ENCODE measurements at regions not wholly inside any gene's neighbourhood (a gene's known extent, or its start where the extent isn't known, plus 50 kb on each side); places are given as distances from the start of the nearest gene placed in this dataset.

DNA sequence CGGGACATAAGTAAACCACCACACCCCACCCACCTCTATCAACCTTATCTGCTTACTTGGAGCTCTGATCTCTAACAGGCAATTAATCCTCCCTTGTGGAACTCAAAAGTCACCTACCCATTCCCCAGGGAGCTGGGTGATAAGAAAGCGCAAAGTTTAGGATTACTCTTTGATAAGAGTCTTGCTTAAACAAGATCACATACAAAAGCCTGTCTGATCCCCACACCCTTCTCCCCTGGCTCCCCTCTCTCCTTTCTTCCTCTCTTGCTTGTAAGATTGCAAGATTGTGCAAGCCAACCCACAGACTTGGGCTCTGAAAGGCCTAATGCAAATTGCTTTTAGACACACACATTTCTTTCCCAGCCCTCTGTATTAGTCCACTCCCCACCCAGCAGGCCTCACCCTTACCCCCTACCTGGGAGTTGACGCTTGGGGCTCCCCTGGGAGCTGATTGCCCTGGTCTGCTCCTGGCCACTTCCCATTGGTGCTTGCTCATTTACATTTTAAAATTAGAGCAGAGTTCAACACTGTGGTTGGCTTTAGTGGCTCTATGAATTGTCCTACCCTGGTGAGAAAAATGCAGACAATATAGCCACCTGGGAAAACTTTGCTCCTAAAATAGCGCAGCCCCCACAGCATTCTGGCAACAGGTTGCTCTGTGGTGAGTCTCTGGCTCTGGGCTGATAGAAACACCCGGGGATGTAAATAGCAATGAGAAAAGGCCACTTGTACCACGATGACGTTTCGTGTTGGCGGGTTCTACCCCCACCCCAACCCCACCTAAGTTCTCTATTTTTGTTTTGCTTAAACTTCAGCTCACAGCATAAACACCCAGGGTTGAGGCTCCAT lies 58.9 kb upstream of the EPCAM start:
- no peak for DNase-seq (ENCODE audit: low read depth, low spot score)
- Histone ChIP-seq H3K36me3 (ENCODE audit: control insufficient read depth, insufficient read depth, low read length) (no peaks in the 10 kb centered on the region), H3K4me3 (ENCODE audit: low read depth in 2 of 2, low read length in 2 of 2) (no peak overlapping the region), H3K4me1 (ENCODE audit: control insufficient read depth, insufficient read depth, low read length) (peaks cover 2% of the 10 kb centered on the region; the same call in 1 of the 2 replicates), H3K9me3 (ENCODE audit: control insufficient read depth, insufficient read depth, low read depth, low read length) (no peaks in the 10 kb centered on the region), H3K27ac (ENCODE audit: low read length) (no peak overlapping the region), H3K27me3 (ENCODE audit: control insufficient read depth, insufficient read depth, low read length) (no peaks in the 10 kb centered on the region)
- ChIA-PET POLR2A (no interaction called here), CTCF (no interaction called here)
- intact Hi-C loops (cut with micrococcal nuclease; ENCODE audit: unreplicated experiment): no loop called here
- in situ Hi-C loops (cut with HindIII; ENCODE audit: low pct_unique_long_range_greater_than_20kb, low sequenced_read_pairs): no loop called here
- TF ChIP-seq, protein P1, sequence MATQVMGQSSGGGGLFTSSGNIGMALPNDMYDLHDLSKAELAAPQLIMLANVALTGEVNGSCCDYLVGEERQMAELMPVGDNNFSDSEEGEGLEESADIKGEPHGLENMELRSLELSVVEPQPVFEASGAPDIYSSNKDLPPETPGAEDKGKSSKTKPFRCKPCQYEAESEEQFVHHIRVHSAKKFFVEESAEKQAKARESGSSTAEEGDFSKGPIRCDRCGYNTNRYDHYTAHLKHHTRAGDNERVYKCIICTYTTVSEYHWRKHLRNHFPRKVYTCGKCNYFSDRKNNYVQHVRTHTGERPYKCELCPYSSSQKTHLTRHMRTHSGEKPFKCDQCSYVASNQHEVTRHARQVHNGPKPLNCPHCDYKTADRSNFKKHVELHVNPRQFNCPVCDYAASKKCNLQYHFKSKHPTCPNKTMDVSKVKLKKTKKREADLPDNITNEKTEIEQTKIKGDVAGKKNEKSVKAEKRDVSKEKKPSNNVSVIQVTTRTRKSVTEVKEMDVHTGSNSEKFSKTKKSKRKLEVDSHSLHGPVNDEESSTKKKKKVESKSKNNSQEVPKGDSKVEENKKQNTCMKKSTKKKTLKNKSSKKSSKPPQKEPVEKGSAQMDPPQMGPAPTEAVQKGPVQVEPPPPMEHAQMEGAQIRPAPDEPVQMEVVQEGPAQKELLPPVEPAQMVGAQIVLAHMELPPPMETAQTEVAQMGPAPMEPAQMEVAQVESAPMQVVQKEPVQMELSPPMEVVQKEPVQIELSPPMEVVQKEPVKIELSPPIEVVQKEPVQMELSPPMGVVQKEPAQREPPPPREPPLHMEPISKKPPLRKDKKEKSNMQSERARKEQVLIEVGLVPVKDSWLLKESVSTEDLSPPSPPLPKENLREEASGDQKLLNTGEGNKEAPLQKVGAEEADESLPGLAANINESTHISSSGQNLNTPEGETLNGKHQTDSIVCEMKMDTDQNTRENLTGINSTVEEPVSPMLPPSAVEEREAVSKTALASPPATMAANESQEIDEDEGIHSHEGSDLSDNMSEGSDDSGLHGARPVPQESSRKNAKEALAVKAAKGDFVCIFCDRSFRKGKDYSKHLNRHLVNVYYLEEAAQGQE (IDR thresholded peaks at IDR 0.05; ENCODE audit: insufficient read depth in 1 of 2, low read depth in 2 of 2, low read length in 1 of 2): no peak
- TF ChIP-seq POLR2AphosphoS5 (IDR thresholded peaks at IDR 0.05; ENCODE audit: low read depth, low read length) (no peak), SIN3A (IDR thresholded peaks at IDR 0.05; ENCODE audit: borderline replicate concordance, insufficient read depth, low read depth, low read length) (no peak), TCF7L2 (IDR thresholded peaks at IDR 0.05; ENCODE audit: low read depth, low read length) (no peak)
- TF ChIP-seq, protein P2, sequence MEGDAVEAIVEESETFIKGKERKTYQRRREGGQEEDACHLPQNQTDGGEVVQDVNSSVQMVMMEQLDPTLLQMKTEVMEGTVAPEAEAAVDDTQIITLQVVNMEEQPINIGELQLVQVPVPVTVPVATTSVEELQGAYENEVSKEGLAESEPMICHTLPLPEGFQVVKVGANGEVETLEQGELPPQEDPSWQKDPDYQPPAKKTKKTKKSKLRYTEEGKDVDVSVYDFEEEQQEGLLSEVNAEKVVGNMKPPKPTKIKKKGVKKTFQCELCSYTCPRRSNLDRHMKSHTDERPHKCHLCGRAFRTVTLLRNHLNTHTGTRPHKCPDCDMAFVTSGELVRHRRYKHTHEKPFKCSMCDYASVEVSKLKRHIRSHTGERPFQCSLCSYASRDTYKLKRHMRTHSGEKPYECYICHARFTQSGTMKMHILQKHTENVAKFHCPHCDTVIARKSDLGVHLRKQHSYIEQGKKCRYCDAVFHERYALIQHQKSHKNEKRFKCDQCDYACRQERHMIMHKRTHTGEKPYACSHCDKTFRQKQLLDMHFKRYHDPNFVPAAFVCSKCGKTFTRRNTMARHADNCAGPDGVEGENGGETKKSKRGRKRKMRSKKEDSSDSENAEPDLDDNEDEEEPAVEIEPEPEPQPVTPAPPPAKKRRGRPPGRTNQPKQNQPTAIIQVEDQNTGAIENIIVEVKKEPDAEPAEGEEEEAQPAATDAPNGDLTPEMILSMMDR (IDR thresholded peaks at IDR 0.05): no peak
- BruUV-seq (replicated peaks): no TSS peak
- ATAC-seq: no peak

DNA sequence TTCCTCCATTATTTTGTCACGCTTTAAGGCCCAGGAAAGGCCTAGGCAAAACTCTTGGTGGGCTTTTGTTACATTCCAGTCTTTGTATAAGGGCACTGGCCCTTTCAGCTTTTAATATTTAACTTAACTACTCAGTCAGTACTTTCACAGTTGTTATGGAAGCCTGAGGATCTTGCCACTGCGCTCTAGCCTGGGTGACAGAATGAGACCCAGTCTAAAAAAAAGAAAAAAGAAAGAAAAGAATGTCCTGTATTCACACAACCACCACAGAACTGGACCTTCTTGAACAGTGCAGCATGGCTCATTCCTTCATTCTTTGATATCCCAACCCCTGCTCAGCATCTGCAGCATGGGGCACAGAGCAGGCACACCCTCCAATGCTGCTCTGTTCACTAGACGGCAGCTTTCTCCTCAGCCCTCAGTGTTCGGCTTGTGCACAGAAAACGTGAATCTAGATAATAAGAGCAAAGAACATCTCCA lies 59.6 kb upstream of the EPCAM start:
- Histone ChIP-seq H3K4me1 (ENCODE audit: control insufficient read depth, insufficient read depth, low read length) (peaks cover 2% of the 10 kb centered on the region; the same call in 1 of the 2 replicates), H3K36me3 (ENCODE audit: control insufficient read depth, insufficient read depth, low read length) (no peaks in the 10 kb centered on the region), H3K4me3 (ENCODE audit: low read depth in 2 of 2, low read length in 2 of 2) (no peak overlapping the region), H3K27me3 (ENCODE audit: control insufficient read depth, insufficient read depth, low read length) (no peaks in the 10 kb centered on the region), H3K9me3 (ENCODE audit: control insufficient read depth, insufficient read depth, low read depth, low read length) (no peaks in the 10 kb centered on the region), H3K27ac (ENCODE audit: low read length) (no peak overlapping the region)
- intact Hi-C loops (cut with micrococcal nuclease; ENCODE audit: unreplicated experiment) (no loop called here), in situ Hi-C loops (cut with HindIII; ENCODE audit: low pct_unique_long_range_greater_than_20kb, low sequenced_read_pairs) (no loop called here)
- CTCF ChIA-PET: no interaction called here
- no TSS peak for BruUV-seq (replicated peaks)
- no peak for DNase-seq (ENCODE audit: low read depth, low spot score)
- TF ChIP-seq, protein P2 (IDR thresholded peaks at IDR 0.05): no peak
- TF ChIP-seq, protein P1 (IDR thresholded peaks at IDR 0.05; ENCODE audit: insufficient read depth in 1 of 2, low read depth in 2 of 2, low read length in 1 of 2): no peak
- TF ChIP-seq TCF7L2 (IDR thresholded peaks at IDR 0.05; ENCODE audit: low read depth, low read length) (no peak), POLR2AphosphoS5 (IDR thresholded peaks at IDR 0.05; ENCODE audit: low read depth, low read length) (no peak), SIN3A (IDR thresholded peaks at IDR 0.05; ENCODE audit: borderline replicate concordance, insufficient read depth, low read depth, low read length) (no peak)
- POLR2A ChIA-PET: no interaction called here
- no peak for ATAC-seq

All from Panc1 (cell line).